ENCODE measurements at regions not wholly inside any gene's neighbourhood (a gene's known extent, or its start where the extent isn't known, plus 50 kb on each side); places are given as distances from the start of the nearest gene placed in this dataset.
"Not testable (repeated sequence)": the region's sequence is repeated elsewhere in the genome, so short reads cannot be mapped to it uniquely, and the experiment has no call there.

GRCh38 chr17:13908971-13909370, 160.3 kb upstream of the COX10 start:
- TF ChIP-seq CTCF (conservative IDR thresholded peaks at IDR 0.05; ENCODE audit: low read depth in 2 of 2); EZH2 (IDR thresholded peaks at IDR 0.05; ENCODE audit: low read depth, unreplicated experiment); POLR2AphosphoS5 (IDR thresholded peaks at IDR 0.05; ENCODE audit: low read depth); ZNF114 (CRISPR knock-in tag; IDR thresholded peaks at IDR 0.05); CREB1 (CRISPR knock-in tag; IDR thresholded peaks at IDR 0.05; ENCODE audit: low read depth); REST (IDR thresholded peaks at IDR 0.05; ENCODE audit: unreplicated experiment); JUNB (IDR thresholded peaks at IDR 0.05; ENCODE audit: unreplicated experiment); ETS1 (IDR thresholded peaks at IDR 0.05); ZNF462 (CRISPR knock-in tag; IDR thresholded peaks at IDR 0.05): not testable (repeated sequence)

Measured in GM23338 (cell line).